GM10266 (cell line): ENCODE measurements at regions not wholly inside any gene's neighbourhood (a gene's known extent, or its start where the extent isn't known, plus 50 kb on each side); places are given as distances from the start of the nearest gene placed in this dataset.

Experiments
- DNase-seq: peaks from one replicate; pipeline ENCODE4 v3.0.0; 2012; ENCODE audit errors: extremely low spot score
- CTCF ChIP-seq: IDR thresholded peaks from 2 replicates; pipeline ENCODE4 v1.5.1; 2012; ENCODE audit warnings: mild to moderate bottlenecking, low read depth; ENCODE audit not compliant: control insufficient read depth, insufficient read depth; ENCODE audit errors: missing control alignments

- DNase-seq = no peak
These were observed 567.5 kb downstream of the TRHDE start for GRCh38 chr12:72839696-72840095.

GRCh38 chr12:72863671-72864070, 591.5 kb downstream of the TRHDE start:
- no peak for TF ChIP-seq CTCF
- no peak for DNase-seq

More at GRCh38 chr12:72839696-72840095, 567.5 kb downstream of the TRHDE start:
- no peak for TF ChIP-seq CTCF

- DNase-seq = no peak
These were observed 593.8 kb downstream of the TRHDE start for GRCh38 chr12:72865921-72866320.

GRCh38 chr12:72869024-72869423, 596.9 kb downstream of the TRHDE start:
- no peak for TF ChIP-seq CTCF

More at GRCh38 chr12:72865921-72866320, 593.8 kb downstream of the TRHDE start:
- no peak for TF ChIP-seq CTCF

GRCh38 chr12:72872238-72872887, 600.2 kb downstream of the TRHDE start:
- no peak for TF ChIP-seq CTCF
- DNase-seq = no peak

More at GRCh38 chr12:72869024-72869423, 596.9 kb downstream of the TRHDE start:
- DNase-seq = no peak

- DNase-seq = no peak
- TF ChIP-seq CTCF = no peak
These were observed 600.8 kb downstream of the TRHDE start for GRCh38 chr12:72872996-72873395.

- no peak for TF ChIP-seq CTCF
- no peak for DNase-seq
These were observed 603.9 kb downstream of the TRHDE start for GRCh38 chr12:72876092-72876491.
